Muscle of back (tissue), 3 donors: ENCODE measurements at regions not wholly inside any gene's neighbourhood (a gene's known extent, or its start where the extent isn't known, plus 50 kb on each side); places are given as distances from the start of the nearest gene placed in this dataset.

Experiments
- DNase-seq, 3 donors: peaks; one replicate each; pipeline versions ENCODE4 v3.0.0 to v3.0.0-alpha.2; 2013

DNA sequence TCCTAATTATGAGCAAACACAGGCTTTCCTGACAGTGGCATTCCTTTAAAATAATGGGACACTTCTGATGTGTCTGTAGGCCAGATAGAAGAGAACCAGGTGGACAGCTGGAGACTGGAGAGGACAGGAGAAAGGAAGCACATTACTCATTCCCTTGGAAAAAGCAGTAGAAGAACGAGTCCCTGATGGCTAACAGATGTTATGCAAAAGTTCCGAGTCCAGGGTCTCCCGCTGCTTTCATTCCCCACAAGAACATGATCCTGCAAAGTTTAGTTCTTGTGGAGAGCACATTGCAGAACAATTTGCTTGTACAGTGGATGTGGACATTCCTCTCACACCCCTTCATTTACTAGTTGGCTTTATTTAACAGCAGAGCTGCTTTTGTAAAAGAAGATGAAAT lies 137.6 kb downstream of the GPAM start:
- DNase-seq: peak; percentile 2 to 62 (median 38)

DNA sequence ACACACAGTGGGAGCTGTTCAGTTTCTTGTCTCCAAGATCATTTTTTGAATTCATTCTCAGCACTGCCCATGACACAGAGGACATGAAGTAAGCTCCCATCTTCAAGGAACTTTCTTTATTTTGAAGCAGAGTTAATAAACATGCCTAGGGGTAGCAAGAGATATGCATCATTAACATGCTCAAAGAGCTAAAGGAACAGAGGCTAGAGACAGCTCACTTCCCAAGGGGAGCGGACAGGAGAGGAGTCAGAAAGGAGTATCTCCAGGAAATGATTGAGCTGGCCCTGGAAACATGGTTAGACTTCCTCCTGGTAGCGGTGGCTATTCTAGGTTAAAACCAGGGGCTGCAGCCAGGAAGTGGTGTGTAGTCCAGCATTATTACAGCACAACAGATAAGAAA lies 135.9 kb downstream of the GPAM start:
- DNase-seq: no peak

DNA sequence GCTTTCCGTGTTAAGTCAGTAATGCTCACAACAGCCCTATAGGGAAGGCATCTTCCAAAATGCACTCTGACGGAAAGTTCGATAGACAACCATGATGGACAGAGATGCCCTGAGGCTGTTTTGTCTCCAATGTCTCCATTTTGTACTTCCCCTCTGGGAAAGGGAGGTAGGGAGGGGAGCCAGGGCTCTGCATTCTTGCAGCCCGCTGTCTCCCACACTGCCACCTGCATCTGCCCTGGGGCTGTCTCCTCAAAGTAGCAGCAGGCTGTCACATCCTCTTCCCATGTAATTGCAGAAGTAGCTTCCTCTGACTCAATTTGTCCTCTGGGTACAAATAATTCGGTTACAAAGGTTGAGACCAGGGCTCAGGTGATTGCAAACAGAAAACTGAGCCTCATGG lies 131.4 kb downstream of the GPAM start:
- no peak for DNase-seq

- DNase-seq: no peak
Observed at GRCh38 chr10:112053895-112054294, 129.7 kb downstream of the GPAM start.

GRCh38 chr10:112054516-112054915 lies 129.0 kb downstream of the GPAM start:
- no peak for DNase-seq

DNA sequence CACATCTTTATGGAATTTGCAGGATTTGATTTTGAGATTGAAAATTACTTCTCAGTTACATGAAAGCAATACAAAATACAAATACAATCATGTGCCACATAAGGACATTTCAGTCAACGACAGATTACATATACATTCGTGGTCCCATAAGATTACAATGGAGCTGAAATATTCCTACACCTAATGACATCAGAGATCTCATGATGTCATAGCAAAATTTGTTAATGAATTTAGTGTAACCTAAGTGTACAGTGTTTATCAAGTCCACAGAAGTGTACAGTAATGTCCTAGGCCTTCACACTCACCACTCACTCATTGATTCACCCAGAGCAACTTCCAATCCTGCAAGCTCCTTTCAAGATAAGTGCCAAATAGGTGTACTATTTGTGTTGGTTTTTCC lies 126.5 kb downstream of the GPAM start:
- no peak for DNase-seq

- no peak for DNase-seq
Observed at GRCh38 chr10:112059220-112059619, 124.3 kb downstream of the GPAM start.

DNA sequence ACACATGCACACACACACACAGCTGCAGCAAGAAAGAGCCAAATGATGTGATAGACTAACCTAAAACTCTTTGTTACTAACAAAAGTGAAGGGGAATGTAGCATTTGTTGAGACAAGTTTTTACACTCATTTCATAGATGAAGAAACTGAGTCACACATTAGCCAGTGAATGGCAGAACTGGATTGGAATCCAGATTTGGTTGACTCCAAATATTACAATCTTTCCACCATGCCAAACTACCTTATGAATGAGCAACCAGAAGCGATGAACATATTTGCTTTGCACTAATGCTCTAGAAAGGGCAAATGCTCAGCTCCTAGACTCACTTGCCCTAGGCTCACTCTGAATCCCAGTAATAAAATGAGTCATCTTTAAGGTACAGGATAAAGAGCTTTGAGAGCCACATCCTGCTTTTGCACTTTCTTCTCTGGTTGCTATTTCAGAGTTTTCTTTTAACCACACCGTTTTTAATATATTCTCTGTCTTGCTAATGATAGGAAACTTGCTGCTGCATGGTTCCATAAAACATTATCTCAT lies 111.9 kb downstream of the GPAM start:
- no peak for DNase-seq

DNA sequence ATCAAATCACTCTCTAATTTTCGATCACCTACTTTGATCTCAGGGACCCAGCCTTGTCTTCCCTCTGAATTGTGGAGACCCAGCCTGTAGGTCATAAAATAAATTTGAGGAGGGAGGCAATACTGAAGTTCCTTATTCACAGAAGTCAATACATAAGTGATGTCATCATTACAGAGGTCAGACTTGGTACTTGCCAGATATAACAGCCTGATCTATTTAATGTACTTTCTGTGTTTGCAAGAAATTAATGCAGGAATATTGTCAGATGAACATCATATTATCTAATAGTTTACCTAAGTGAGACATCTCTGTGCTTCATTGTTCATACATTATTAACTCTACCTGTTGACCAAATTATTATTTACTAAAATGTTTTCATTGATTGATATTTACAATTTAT lies 105.6 kb downstream of the GPAM start:
- no peak for DNase-seq

GRCh38 chr10:112080231-112080630 lies 103.3 kb downstream of the GPAM start:
- DNase-seq: no peak

- peak; percentile 40 to 57 (median 48) for DNase-seq
Observed at GRCh38 chr10:112082120-112082519, 101.4 kb downstream of the GPAM start.

DNA sequence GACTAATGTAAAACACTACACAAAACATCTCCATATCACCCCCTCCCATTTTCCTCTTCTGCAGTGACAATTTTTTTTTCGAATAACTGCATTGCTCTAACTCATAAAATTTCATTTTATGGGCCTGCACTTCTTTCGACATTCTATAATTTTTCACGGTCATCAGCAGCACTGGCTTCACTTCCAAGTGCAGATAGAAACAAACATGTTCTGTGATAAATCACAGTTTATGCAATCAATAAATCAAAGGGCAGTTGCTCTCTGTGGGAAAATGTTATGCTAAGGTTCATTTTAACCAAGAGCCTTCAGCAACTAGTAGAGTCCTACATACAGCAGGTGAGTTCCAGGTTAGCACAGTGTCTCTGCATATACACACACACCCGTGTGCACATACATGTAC lies 100.1 kb downstream of the GPAM start:
- DNase-seq: no peak

GRCh38 chr10:112087953-112088456 lies 95.6 kb downstream of the GPAM start:
- DNase-seq: no peak

- DNase-seq: no peak
Observed at GRCh38 chr10:112091703-112092102, 91.9 kb downstream of the GPAM start.

DNA sequence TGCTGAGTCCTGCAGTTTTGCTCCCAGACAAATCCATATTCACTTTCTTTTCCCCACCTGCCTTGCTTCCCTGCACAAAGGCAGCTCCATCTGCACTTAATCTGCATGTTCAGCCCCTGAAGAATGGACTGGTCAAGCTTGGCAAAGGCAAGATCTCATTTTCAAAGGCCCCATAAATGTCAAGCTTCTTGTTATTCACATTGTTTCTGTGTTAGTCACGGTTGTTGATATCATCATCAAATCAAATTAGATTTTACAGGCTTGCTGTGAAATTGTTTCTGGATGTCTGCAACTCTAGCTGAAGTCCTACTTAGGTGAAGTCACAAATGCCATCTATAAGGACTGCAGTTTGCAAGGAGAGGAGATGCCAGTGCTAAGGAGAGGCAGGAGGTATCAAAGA lies 91.0 kb downstream of the GPAM start:
- DNase-seq: no peak

- DNase-seq: no peak
Observed at GRCh38 chr10:112094984-112095383, 88.6 kb downstream of the GPAM start.

GRCh38 chr10:112095731-112096130 lies 87.8 kb downstream of the GPAM start:
- no peak for DNase-seq

GRCh38 chr10:112098682-112099081 lies 84.9 kb downstream of the GPAM start:
- no peak for DNase-seq
